Left ventricle myocardium inferior (tissue), 1 donor: ENCODE measurements at regions not wholly inside any gene's neighbourhood (a gene's known extent, or its start where the extent isn't known, plus 50 kb on each side); places are given as distances from the start of the nearest gene placed in this dataset.

ENCODE experiments used
- DNase-seq: peaks from one replicate; pipeline ENCODE4 v3.0.0-alpha.2; 2020
- H3K27ac ChIP-seq: fragments of 200-600 bp; replicated peaks from 2 replicates; pipeline ENCODE4 v1.8.0; 2021
- H3K27me3 ChIP-seq: fragments of 200-600 bp; 2 replicates; pipeline ENCODE4 v1.8.0; 2021; ENCODE audit warnings: low read depth
- H3K36me3 ChIP-seq: fragments of 200-600 bp; 2 replicates; pipeline ENCODE4 v1.8.0; 2021
- H3K4me1 ChIP-seq: fragments of 200-600 bp; 2 replicates; pipeline ENCODE4 v1.8.0; 2021
- H3K4me3 ChIP-seq: fragments of 200-600 bp; 2 replicates; pipeline ENCODE4 v1.8.0; 2021; ENCODE audit warnings: mild to moderate bottlenecking, moderate library complexity
- H3K9me3 ChIP-seq: fragments of 200-600 bp; replicated peaks from 2 replicates; pipeline ENCODE4 v1.8.0; 2021
- intact Hi-C: fragments of 100-400 bp; cut with micrococcal nuclease; formaldehyde crosslinking; loops from one replicate; pipeline ENCODE4 v1.11.0; 2022
- TF ChIP-seq, protein P1 (sequence below): fragments of 200-600 bp; IDR thresholded peaks from 2 replicates; pipeline ENCODE4 v1.8.0; 2021; ENCODE audit warnings: antibody characterized with exemption, mild to moderate bottlenecking, borderline replicate concordance
- donor health status: DM: no; HTN: yes; CAD: no; lungs with severe emphysema.

DNA sequence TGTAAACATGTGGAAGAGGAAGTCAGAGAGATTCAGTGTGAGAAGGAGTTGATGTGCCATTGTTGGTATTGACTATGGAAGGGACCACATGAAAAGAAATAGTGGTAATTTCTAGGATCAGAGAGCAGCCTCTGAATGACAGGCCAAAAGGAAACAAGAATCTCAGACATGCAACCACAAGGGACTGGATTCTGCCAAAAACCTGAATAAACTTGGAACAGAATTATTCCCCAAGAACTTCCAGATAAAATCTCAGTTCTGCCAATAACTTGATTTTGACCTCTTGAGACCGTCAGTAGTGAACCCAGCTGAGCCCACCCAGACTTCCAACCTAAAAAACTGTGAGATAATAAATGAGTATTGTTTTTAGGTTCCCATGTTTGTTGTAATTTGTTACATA is 653.6 kb upstream of the NR3C2 start:
- H3K27me3 ChIP-seq, result no peaks in the 10 kb centered on the region
- intact Hi-C loops, result no loop called here
- H3K27ac ChIP-seq, result no peak overlapping the region
- DNase-seq, result no peak
- H3K9me3 ChIP-seq, result peaks cover 51% of the 10 kb centered on the region
- no peak overlapping the region for H3K4me3 ChIP-seq
- TF ChIP-seq, protein P1, sequence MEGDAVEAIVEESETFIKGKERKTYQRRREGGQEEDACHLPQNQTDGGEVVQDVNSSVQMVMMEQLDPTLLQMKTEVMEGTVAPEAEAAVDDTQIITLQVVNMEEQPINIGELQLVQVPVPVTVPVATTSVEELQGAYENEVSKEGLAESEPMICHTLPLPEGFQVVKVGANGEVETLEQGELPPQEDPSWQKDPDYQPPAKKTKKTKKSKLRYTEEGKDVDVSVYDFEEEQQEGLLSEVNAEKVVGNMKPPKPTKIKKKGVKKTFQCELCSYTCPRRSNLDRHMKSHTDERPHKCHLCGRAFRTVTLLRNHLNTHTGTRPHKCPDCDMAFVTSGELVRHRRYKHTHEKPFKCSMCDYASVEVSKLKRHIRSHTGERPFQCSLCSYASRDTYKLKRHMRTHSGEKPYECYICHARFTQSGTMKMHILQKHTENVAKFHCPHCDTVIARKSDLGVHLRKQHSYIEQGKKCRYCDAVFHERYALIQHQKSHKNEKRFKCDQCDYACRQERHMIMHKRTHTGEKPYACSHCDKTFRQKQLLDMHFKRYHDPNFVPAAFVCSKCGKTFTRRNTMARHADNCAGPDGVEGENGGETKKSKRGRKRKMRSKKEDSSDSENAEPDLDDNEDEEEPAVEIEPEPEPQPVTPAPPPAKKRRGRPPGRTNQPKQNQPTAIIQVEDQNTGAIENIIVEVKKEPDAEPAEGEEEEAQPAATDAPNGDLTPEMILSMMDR, result no peak
- no peaks in the 10 kb centered on the region for H3K4me1 ChIP-seq
- H3K36me3 ChIP-seq, result no peaks in the 10 kb centered on the region

GRCh38 chr4:149095001-149095400 is 652.8 kb upstream of the NR3C2 start:
- no peak overlapping the region for H3K27ac ChIP-seq
- H3K36me3 ChIP-seq, result no peaks in the 10 kb centered on the region
- DNase-seq, result no peak
- intact Hi-C loops, result no loop called here
- TF ChIP-seq, protein P1, result no peak
- no peak overlapping the region for H3K4me3 ChIP-seq
- no peaks in the 10 kb centered on the region for H3K4me1 ChIP-seq
- H3K9me3 ChIP-seq, result peaks cover 53% of the 10 kb centered on the region
- no peaks in the 10 kb centered on the region for H3K27me3 ChIP-seq

GRCh38 chr4:149084144-149084543 is 641.9 kb upstream of the NR3C2 start:
- TF ChIP-seq, protein P1, result no peak
- Histone ChIP-seq H3K4me1 (peaks cover 9% of the 10 kb centered on the region), H3K4me3 (no peak overlapping the region), H3K27ac (no peak overlapping the region), H3K9me3 (no peaks in the 10 kb centered on the region), H3K27me3 (no peaks in the 10 kb centered on the region), H3K36me3 (no peaks in the 10 kb centered on the region)
- intact Hi-C loops, result no loop called here
- DNase-seq, result no peak

DNA sequence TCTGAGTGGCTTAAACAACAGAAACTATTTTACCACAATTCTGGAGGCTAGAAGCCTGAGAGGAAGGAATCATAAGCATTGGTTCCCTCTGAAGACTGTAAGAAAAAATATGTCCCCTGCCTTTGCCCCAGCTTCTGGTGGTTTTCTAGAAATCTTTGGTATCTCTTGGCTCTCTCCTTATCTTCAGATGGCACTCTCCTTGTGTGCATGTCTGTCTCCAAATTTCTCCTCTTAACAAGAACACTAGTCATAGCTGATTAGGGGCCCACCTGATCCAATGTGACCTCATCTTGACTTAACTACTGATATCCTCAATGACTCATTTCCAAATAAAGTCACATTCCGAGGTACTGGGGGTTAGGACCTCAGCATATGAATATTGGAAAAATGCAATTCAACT is 635.0 kb upstream of the NR3C2 start:
- Histone ChIP-seq H3K9me3 (no peaks in the 10 kb centered on the region), H3K36me3 (no peaks in the 10 kb centered on the region), H3K27me3 (no peaks in the 10 kb centered on the region), H3K4me1 (no peaks in the 10 kb centered on the region), H3K4me3 (no peak overlapping the region), H3K27ac (no peak overlapping the region)
- no peak for DNase-seq
- intact Hi-C loops, result no loop called here
- TF ChIP-seq, protein P1, result no peak

GRCh38 chr4:149076401-149076800 is 634.2 kb upstream of the NR3C2 start:
- no peaks in the 10 kb centered on the region for H3K9me3 ChIP-seq
- intact Hi-C loops, result no loop called here
- DNase-seq, result no peak
- no peaks in the 10 kb centered on the region for H3K4me1 ChIP-seq
- no peaks in the 10 kb centered on the region for H3K36me3 ChIP-seq
- no peak overlapping the region for H3K4me3 ChIP-seq
- TF ChIP-seq, protein P1, result no peak
- no peaks in the 10 kb centered on the region for H3K27me3 ChIP-seq
- H3K27ac ChIP-seq, result no peak overlapping the region

DNA sequence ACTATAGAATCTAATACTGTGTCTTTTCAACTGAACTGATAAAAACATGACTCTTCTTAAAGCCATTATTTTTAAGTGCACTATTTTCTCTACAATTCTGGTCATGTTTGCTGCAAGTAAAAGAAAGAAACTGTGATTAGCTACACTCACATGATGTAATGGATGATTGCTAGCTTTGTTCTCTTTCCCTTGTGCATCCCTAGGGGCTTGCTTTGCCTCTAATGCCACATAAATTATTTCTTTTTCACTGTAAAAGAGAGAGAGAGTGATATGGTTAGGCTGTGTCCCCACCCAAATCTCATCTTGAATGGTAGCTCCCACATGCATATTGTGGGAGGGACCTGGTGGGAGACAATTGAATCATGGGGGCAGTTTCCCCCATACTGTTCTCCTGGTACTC is 630.2 kb upstream of the NR3C2 start:
- DNase-seq, result no peak
- Histone ChIP-seq H3K27ac (no peak overlapping the region), H3K4me1 (no peaks in the 10 kb centered on the region), H3K9me3 (peaks cover 8% of the 10 kb centered on the region), H3K36me3 (no peaks in the 10 kb centered on the region), H3K27me3 (no peaks in the 10 kb centered on the region), H3K4me3 (no peak overlapping the region)
- intact Hi-C loops, result no loop called here
- TF ChIP-seq, protein P1, result no peak
